ENCODE measurements at regions not wholly inside any gene's neighbourhood (a gene's known extent, or its start where the extent isn't known, plus 50 kb on each side); places are given as distances from the start of the nearest gene placed in this dataset.
A peak's percentile ranks its signal among the peaks of the same experiment; 100 is the strongest.
"Not testable (repeated sequence)": the region's sequence is repeated elsewhere in the genome, so short reads cannot be mapped to it uniquely, and the experiment has no call there.

DNA sequence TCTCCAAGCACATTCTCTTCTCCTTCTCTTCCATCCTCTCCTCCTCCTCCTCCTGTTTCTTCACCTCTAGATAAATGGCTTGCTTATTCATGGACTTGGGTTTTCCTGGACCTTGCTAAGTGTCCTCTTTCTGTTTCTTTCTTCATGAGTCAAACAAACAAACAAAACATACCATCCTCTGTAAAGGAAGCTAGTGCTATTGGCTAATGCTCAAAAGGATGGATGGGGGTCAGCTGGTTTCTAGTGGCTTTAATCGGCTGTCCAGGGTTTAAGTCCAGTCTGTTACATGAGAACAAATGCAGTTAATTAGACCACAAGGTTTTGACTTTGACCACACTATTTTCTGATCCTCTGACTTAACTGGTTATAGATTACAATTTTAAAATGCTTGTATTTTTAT, 83.8 kb upstream of the TSPAN2 start:
- Mint-ChIP-seq H3K27me3 (peaks cover 40% of the 10 kb centered on the region), H3K4me3 (no peak overlapping the region), H3K27ac (no peak overlapping the region), H3K4me1 (no peaks in the 10 kb centered on the region), H3K9me3 (no peaks in the 10 kb centered on the region)
- DNase-seq (no peak), ATAC-seq (no peak)

DNA sequence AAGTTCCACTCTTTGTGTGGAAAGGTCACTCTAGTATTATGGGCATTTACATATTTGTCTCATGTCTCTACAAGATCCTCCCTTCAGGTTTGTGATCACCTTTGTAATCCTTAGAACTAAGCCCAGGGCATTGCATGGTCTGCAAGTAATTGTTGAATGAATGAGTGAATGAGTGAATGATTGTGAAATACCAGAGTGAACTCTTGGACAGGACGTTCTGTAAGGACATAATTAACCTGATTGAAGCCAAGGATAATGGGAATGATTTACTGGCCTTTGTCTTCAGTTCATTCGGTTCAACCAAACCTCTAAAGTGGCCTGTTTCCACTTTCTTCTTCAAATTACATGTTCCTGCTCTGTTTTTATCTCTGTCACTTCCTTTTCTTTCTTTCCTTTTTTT, 83.0 kb upstream of the TSPAN2 start:
- no peak for ATAC-seq
- Mint-ChIP-seq H3K9me3 (no peaks in the 10 kb centered on the region), H3K27me3 (peaks cover 40% of the 10 kb centered on the region), H3K4me1 (no peaks in the 10 kb centered on the region), H3K4me3 (no peak overlapping the region), H3K27ac (no peak overlapping the region)
- DNase-seq, result no peak

DNA sequence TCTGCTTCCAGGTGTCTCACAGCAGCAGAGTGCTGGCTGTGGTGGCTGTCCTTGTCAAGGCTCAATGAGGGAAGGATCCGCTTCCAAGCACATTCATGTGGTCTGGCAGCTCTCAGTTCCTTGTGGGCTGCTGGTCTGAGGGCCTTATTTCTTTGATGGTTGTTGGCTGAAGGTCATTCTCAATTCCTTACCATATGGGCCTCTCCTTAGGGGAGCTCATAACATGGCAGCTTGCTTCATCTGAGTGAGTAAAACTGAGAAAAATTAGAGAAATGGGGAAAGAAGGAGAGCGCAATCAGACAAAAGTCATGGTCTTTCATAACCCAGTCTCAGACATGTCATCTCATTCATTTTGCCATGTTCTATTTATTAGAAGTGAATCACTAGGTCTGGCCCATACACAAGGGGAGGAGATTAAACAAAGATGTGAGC, 81.7 kb upstream of the TSPAN2 start:
- Mint-ChIP-seq H3K9me3 (no peaks in the 10 kb centered on the region), H3K4me3 (no peak overlapping the region), H3K4me1 (no peaks in the 10 kb centered on the region), H3K27me3 (peaks cover 48% of the 10 kb centered on the region), H3K27ac (no peak overlapping the region)
- ATAC-seq, result no peak
- no peak for DNase-seq

DNA sequence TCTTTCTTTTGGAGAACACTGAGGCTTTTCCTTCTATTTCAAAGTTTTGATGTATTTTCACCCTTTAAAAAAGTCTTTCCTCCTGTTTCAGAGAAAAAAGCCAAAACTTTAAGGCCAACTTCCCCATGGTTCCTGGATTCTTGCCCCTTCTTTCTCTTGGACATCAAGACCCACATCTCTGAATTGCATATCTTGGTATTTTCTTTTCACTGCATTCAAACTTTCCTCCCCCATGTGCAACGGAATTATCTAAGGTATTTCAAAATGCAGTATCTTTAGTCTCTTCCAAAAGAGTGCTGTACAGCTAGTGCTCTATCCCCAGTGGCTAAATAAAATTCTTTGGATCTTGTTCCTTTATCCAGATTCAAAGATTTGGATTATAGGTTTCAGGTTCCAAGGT, 81.1 kb upstream of the TSPAN2 start:
- Mint-ChIP-seq H3K9me3 (no peaks in the 10 kb centered on the region), H3K27me3 (peaks cover 46% of the 10 kb centered on the region), H3K4me1 (peaks cover 1% of the 10 kb centered on the region), H3K4me3 (no peak overlapping the region), H3K27ac (no peak overlapping the region)
- ATAC-seq (no peak), DNase-seq (no peak)

DNA sequence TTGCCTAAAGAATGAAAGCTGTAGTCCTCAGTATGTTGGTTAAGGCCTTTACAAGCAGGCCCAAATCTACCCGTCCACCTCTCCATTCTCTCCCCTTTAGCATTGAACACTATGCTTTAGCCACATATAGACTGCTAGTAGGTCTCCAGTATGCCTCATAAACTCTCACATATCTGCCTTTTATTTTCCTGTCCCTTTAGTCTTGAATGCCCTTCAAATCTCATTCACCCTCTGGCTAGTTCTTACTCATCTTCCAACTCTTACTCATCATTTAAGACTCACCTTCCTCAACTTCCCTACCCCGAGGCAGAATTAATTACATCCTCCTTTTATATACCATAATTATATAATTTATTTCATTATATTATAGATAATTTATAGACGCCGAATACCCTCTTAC, 78.7 kb upstream of the TSPAN2 start:
- H3K4me3 Mint-ChIP-seq, result no peak overlapping the region
- peaks cover 37% of the 10 kb centered on the region for H3K27me3 Mint-ChIP-seq
- ATAC-seq (no peak), DNase-seq (no peak)
- peaks cover 0 to 5% of the 10 kb centered on the region in 2 donors for H3K9me3 Mint-ChIP-seq
- H3K27ac Mint-ChIP-seq, result no peak overlapping the region
- peaks cover 8% of the 10 kb centered on the region for H3K4me1 Mint-ChIP-seq

DNA sequence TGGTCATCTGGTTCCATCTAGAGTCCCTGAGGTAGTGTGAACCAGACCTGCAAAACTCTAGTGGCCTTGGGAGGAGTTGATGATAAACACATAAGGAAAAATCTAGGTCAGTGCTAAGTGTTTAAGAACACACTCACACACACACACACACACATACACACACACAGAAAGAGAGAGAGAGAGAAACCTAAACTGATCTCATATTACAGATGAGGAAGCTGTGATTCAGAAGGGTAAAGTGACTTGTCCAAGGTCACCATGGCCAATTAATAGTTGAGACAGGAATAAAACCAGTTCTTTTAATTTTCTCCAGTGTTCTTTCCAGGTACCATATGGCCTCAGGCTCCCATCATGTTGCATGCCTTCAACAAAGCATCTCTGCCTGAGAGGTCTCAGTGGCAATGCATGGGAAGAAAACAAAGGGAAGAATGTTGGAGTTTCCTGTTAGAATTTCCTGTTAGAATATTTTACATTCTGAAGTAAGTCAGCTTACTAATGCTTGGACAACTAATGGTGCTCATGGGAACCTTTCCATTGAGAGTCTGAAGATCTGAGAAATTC, 77.3 kb upstream of the TSPAN2 start:
- H3K27ac Mint-ChIP-seq, result no peak overlapping the region
- peaks cover 0 to 5% of the 10 kb centered on the region in 2 donors for H3K9me3 Mint-ChIP-seq
- no peak for DNase-seq
- ATAC-seq, result no peak
- peaks cover 8% of the 10 kb centered on the region for H3K4me1 Mint-ChIP-seq
- H3K4me3 Mint-ChIP-seq, result no peak overlapping the region
- H3K27me3 Mint-ChIP-seq, result peaks cover 32% of the 10 kb centered on the region

DNA sequence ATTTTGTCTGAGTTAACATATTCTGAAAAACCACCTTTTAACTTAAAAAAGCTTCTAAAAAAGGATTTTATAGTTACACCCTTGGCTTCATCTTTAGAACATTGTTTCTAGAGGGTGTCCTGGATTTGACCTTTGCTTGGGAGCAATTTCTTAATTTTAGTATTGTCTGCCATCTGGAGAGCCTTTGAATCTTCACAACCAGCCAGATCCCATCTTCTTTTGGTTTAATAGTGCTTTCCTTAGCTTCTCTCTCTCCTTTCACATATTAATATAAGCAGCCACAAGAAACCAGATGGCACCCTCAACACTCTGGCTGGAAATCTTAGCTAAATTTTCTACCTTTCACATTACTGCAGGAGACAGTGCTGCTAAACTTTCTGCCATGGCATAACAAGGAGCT, 76.5 kb upstream of the TSPAN2 start:
- no peak overlapping the region for H3K27ac Mint-ChIP-seq
- H3K27me3 Mint-ChIP-seq, result peaks cover 29% of the 10 kb centered on the region
- ATAC-seq, result no peak
- peaks cover 0 to 5% of the 10 kb centered on the region in 2 donors for H3K9me3 Mint-ChIP-seq
- no peak overlapping the region for H3K4me3 Mint-ChIP-seq
- DNase-seq, result no peak
- H3K4me1 Mint-ChIP-seq, result peaks cover 8% of the 10 kb centered on the region

DNA sequence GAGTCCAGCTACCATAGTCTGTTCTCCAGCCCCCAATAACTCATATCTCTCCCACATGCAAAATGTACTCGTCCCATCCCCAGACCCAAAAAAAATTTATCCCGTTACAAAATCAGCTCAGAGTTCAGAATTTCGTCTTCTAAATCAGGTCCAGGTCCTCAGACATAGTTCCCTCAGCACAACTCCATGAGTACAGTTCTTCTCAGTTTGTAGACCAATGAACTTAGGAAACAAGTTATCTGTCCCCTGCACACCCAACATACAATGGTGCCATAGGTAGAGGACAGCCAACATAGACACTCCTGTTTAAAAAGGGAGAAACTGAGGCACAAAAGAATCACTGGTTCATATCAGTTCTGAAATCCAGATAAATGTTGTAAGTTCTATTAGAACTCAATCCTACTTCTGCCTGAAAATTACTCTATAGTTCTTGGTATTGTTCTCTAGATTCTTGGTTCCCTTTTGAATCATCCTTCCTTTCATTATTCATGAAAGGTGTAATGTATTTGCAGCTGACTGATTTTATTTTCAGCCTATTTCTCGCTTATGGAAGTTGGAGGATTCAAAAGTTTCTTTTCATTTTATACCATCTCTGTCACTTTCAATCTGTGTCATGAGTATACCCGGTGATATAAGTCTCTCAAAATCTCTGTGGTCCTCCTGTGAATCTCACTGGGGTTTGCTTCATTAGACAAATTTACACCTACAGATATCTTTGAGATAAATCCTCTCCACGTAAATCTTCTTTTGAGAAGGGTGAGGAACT, 75.8 kb upstream of the TSPAN2 start:
- H3K9me3 Mint-ChIP-seq, result peaks cover 0 to 5% of the 10 kb centered on the region in 2 donors
- peaks cover 22% of the 10 kb centered on the region for H3K27me3 Mint-ChIP-seq
- H3K27ac Mint-ChIP-seq, result no peak overlapping the region
- H3K4me3 Mint-ChIP-seq, result no peak overlapping the region
- ATAC-seq, result peak; percentile 74
- no peak for DNase-seq
- peaks cover 8% of the 10 kb centered on the region for H3K4me1 Mint-ChIP-seq

DNA sequence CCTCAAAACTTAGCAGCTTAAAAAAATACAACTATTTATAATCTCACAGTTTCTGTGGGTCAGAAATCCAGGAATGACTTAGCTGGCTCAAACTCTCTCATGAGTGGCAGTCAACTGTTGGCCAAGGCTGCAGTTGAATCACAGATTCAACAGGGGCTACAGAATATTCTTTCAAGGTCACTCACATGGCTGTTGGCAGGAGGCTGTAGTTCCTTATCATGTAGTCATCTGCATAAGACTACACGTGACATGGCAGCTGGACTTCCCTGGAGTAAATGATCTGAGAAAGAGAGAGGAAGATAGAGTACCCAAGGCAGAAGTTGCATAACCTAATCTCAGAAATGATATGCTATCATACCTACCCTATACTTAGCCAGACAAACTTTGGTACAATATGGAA, 75.2 kb upstream of the TSPAN2 start:
- Mint-ChIP-seq H3K4me3 (no peak overlapping the region), H3K4me1 (peaks cover 8% of the 10 kb centered on the region), H3K9me3 (peaks cover 0 to 5% of the 10 kb centered on the region in 2 donors), H3K27ac (no peak overlapping the region), H3K27me3 (peaks cover 17% of the 10 kb centered on the region)
- DNase-seq (no peak), ATAC-seq (no peak)

DNA sequence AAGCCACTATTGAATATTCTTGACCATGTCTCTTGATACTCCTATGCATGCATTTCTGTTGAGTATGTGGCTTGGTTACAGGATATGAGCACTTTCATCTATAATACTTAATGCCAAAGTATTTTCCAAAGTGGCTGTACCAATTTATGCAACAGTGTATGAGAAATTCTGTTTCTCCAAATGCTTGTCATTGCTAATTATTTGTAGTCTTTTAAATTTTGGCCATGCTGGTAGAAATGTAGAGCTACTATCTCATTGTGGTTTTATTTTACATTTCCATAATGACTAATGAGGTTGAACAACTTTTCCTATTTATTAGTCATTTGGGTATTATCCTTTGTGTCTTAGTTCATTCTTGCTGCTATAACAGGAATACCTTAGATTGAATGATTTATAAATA, 71.4 kb upstream of the TSPAN2 start:
- Mint-ChIP-seq H3K9me3 (peaks cover 0 to 5% of the 10 kb centered on the region in 2 donors), H3K27me3 (peaks cover 9% of the 10 kb centered on the region), H3K4me1 (peaks cover 8% of the 10 kb centered on the region), H3K4me3 (no peak overlapping the region), H3K27ac (no peak overlapping the region)
- DNase-seq (no peak), ATAC-seq (no peak)

DNA sequence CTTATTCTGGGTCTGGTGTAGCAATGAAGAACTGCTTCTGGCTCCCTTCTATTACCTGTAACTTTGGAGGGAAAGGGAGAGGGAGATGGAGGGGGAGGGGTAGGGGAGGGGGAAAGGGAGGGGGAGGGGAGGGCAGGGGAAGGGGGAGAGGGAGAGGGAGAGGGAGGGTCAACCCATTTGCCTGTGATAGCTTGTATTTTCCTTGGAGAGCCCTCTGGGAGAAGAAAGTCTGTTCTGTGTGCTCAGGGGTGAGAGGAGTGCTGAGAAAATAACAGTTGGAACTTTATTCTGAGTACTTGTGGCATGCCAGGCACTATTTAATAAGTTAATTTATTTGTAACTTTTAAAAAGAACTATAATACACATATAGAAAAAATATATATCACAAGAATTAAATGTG, 70.7 kb upstream of the TSPAN2 start:
- Mint-ChIP-seq H3K4me1 (peaks cover 2% of the 10 kb centered on the region), H3K27ac (no peak overlapping the region), H3K27me3 (peaks cover 6% of the 10 kb centered on the region), H3K9me3 (peaks cover 0 to 2% of the 10 kb centered on the region in 2 donors), H3K4me3 (no peak overlapping the region)
- DNase-seq (no peak), ATAC-seq (no peak)

DNA sequence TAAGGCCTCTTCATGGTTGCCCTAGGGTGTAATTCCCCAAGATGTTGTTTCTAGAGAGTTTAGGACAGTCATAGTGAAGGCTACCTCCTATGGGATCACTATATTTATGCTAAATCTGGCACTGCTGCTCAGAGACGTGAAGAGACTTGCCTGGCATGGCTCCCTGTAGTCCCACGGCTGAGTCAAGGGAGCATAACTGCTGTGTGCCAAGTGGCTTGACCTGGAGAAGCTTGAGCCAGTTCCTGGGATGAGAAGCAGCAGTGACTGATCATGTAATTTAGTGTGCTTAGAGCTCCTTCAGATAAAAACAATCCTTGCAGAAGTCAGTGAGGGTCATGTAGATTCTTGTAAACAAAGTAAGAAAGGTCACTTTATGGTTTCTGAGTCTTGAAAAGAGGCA, 68.9 kb upstream of the TSPAN2 start:
- Mint-ChIP-seq H3K9me3 (no peaks in the 10 kb centered on the region), H3K27me3 (no peaks in the 10 kb centered on the region), H3K4me3 (no peak overlapping the region), H3K27ac (no peak overlapping the region), H3K4me1 (no peaks in the 10 kb centered on the region)
- DNase-seq (no peak), ATAC-seq (no peak)

DNA sequence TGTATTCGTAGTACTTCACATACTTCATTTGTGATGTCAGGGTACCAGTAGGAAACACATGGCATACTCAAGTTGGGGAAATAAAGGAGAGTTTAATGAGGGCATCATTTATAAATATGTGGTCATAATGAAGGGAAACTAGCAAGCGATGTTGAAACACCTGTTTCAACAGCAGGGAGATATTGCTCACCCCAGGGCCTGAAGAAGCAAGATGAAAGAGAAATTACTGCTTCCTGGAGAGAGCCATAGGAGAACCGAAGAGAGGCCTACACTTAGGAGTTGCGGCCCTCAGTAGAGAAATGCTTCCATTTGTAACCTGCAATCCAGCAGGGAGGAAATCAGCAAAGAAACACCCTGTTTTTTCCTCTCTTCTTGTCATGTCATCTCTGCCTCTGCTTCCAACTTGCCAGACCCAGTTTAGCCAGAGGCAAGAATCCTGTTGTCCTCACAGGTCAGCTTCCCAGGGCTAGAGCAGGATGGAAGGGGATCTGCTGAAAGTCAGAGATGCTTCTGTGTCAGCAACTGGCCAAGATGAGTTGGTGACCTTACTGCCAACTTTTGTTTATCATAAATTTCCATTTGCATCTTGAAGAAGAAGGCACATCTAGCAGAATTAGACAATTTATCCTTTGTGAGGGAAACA, 67.6 kb upstream of the TSPAN2 start:
- Mint-ChIP-seq H3K27ac (no peak overlapping the region), H3K4me3 (no peak overlapping the region), H3K27me3 (no peaks in the 10 kb centered on the region), H3K4me1 (no peaks in the 10 kb centered on the region), H3K9me3 (no peaks in the 10 kb centered on the region)
- ATAC-seq (no peak), DNase-seq (no peak)

DNA sequence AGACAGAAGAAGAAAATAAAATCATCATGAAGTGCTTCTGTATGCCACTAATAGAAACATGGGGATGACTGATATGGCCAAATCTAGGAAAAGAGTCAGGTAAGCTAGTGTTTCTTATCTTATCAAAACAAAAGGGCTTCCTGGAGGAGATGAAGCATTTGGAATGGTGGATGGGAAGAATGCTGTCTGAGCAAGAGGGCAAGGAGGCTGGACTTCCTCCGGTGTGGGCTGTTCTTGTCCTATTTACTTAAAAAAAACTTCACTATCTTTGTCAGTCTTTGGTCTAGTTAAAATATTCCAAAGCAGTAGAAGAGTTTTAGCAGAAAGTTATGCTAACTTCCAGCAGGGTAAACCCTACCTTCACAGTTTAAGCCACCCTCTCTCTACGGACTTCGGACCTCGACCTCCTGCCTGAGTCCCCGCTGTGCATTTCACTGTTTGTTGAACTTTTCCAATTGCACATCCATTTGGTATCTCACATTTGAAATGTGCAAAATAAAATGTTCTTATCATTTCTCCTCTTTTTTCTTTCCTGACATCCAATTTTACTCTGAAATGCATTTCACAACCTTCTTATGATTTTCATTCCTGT, 64.8 kb upstream of the TSPAN2 start:
- no peak overlapping the region for H3K4me3 Mint-ChIP-seq
- no peak for DNase-seq
- no peak for ATAC-seq
- H3K9me3 Mint-ChIP-seq, result no peaks in the 10 kb centered on the region
- no peak overlapping the region for H3K27ac Mint-ChIP-seq
- H3K27me3 Mint-ChIP-seq, result no peaks in the 10 kb centered on the region
- H3K4me1 Mint-ChIP-seq, result no peaks in the 10 kb centered on the region

DNA sequence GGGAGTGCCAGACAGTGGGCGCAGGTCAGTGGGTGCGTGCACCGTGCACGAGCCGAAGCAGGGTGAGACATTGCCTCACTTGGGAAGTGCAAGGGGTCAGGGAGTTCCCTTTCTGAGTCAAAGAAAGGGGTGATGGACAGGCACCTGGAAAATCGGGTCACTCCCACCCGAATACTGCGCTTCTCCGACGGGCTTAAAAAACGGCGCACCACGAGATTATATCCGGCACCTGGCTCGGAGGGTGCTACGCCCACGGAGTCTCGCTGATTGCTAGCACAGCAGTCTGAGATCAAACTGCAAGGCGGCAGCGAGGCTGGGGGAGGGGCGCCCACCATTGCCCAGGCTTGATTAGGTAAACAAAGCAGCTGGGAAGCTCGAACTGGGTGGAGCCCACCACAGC, 58.6 kb upstream of the TSPAN2 start:
- H3K27ac Mint-ChIP-seq, result not testable (repeated sequence)
- H3K4me3 Mint-ChIP-seq, result peak overlapping the region; percentile 42 to 58

DNA sequence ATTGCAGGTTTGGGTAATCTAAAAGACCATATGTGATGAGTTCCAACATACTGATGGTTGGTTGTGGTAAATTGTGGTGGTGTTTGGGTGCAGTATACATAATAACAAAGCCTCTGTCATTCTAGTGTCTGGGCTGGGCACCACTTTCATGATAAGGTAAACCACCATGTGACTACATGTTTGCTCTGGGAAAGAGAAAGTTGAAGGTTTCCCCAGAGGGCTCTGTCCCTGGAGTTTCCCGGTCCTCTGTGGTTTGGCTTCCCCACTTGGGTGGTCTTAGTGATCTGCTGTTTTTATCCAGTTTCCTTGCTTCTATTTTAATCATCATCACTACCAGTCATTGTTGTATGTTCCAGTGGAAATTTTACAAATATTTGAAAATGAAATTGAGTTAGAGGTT, 55.9 kb upstream of the TSPAN2 start:
- DNase-seq (no peak), ATAC-seq (no peak)
- Mint-ChIP-seq H3K27me3 (peaks cover 36% of the 10 kb centered on the region), H3K4me3 (no peak overlapping the region), H3K9me3 (no peaks in the 10 kb centered on the region), H3K27ac (no peak overlapping the region), H3K4me1 (peaks cover 18% of the 10 kb centered on the region)

More for the DNA sequence above, 58.6 kb upstream of the TSPAN2 start:
- peaks cover 16% of the 10 kb centered on the region for H3K4me1 Mint-ChIP-seq
- DNase-seq, H3K9me3 Mint-ChIP-seq, ATAC-seq: not testable (repeated sequence)
- peaks cover 30% of the 10 kb centered on the region for H3K27me3 Mint-ChIP-seq

Data from stimulated activated naive CD8-positive, alpha-beta T cell treated with anti-CD3 and anti-CD28 coated beads, Interleukin-15, amount 100 ng/mL, for 72 hours (primary cell).